ENCODE measurements at regions not wholly inside any gene's neighbourhood (a gene's known extent, or its start where the extent isn't known, plus 50 kb on each side); places are given as distances from the start of the nearest gene placed in this dataset.
A peak's percentile ranks its signal among the peaks of the same experiment; 100 is the strongest.
"Not testable (repeated sequence)": the region's sequence is repeated elsewhere in the genome, so short reads cannot be mapped to it uniquely, and the experiment has no call there.

DNA sequence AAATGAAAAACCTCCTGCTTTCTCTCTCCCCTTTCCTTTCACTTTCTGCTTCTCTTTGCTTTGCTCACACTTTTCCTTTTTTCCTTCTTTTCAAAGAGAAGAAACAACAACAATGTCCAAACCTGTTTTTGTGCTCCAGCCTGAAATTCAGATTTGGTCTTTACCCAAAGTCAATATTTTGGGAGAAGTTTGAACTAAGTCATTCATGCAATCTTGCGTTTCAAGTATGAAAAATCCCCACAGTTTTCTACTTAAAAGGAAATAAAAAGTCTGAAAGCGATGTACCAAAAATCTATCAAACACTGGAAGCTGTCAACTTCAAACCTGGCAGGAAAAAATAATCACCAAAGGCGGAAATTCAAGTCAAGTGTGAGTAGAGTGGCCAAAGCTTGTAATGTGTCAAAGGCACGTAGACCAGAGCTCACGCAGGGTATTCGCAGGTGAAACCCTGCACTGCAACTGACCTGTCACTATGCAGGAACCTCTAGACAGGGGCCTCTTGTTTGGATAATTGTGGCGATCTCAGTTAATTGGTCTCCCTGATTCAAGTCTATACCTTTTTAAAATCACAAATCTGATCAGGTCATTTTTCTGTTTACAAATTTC lies 118.8 kb upstream of the GALNT15 start:
- no peak for DNase-seq

DNA sequence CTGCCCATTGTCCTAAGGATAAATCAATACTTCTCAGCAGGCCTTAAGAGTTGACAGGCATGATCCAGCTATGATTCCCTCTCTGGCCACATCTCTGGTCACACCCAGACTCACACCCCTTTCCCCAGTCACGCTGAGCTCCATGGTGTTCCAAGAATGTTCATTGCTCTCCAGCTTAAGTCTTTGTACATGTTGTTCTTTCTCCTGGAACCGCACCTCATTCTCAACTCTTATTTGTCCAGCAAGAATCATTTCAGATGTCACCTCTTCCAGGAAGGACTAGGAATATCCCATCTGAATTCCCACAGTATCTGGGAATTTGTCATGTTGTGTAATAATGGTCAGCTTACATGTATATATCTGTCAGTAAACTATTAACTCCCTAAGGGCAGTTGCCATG lies 118.3 kb upstream of the GALNT15 start:
- DNase-seq: no peak

DNA sequence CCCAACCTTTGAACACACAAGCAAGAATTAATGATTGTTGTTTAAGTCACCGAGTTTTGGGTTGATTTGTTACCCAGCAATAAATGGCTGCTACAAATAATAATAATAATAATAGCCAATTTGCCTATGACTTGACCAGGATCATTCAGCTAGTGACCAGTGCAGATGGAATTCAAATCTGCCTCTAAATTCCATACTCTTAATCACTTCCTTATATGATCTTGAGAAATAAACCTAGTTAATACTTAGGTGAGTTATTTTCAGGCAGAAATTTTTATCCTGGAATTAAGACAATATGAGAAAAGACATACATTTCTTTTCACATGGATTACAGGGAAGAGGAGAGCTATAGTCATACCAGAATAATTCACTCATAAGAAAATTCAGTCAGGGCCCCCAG lies 116.0 kb upstream of the GALNT15 start:
- no peak for DNase-seq

DNA sequence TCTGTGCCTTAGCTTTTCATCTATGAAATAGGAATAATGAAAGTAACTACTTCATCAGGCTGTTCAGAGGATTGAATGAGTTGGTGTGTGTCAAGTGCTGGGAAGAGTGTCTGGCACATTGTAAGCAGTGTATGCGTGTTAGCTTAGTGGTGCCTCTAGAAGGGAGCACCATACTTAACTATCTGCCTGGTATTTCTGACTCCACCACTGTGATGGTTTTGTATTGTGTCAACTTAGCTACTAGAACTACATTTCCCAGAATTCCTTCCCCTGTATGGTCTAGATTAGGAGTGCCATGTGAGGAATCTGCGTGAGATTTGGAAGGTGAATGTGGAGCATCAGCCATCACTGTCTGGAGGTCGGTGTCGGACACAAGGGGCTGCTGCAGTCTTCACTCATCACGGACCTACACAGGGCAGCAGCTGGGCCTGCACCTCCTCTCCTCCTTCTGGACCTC lies 115.4 kb upstream of the GALNT15 start:
- no peak for DNase-seq

DNA sequence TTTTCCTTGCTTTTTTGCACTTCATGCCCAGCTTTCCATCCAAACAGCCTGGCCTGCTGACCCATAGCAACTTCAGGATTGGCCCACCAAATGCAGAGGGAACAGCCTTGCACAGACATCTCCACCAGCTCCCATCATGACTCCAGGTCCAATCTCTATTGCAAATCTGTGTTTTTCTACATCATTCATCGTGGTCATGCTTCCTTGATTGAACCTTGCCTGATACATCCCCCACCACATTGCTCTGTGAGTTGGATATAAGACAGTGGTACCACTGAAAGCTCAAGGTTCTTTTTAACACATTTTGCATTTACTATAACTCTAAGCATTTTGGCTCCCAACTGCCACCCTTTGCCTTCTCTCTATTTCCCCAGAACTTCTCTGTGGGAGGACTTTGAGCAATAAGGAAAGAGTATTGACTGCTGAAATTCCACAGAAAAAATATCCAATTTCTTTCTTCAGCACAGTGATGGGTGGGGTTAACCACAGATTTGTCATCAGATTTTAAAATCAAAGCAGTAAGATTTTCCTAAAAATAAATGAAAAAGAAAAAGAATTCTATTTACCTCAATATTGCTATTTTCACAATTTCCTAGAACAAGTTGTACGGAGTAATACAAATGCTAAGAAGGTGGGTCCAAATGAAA lies 114.6 kb upstream of the GALNT15 start:
- no peak for DNase-seq

DNA sequence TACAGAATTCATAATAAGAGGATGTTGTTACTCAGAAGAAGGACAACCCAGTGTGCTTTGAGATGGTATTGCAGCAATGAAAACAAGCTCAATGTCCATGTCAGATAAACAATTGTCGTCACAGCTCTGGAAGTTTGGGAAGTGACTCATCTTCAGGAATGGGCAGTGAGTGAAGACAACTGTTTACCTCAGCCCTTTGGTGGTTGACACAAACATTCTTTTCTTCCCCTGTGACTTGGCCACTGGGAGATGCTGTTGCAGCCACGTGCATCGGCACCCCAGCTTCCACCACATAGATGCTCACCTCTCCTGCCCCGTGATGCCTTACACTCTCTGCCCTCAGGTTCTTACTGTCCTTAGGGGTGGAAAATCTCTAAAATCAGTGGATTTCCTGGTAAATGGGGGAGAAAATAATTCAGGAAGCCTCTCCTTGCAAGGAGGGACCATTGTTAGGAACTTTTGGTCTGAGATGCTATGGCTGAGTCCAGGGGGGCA lies 114.1 kb upstream of the GALNT15 start:
- DNase-seq: peak in 3 of 4 experiments; percentile 10 to 43 (median 14)

DNA sequence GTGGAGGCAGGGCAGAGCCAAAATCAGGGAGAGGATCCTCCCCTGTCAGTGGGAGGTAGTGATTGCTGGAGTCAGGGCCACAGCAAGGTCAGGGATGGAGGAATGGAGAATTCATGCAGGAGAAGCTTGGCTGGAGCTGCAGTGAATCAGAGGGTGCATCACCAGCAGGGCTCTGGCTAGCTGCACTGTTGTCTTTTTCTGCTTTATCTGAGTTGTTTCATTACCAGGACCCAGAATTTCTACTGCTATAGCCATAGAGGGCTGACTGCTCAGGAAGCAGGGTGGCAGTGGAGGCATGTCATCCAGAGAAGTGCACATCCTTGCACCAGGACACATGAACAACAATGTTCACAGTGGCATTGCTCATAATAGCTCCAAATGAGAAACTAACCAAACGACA lies 113.5 kb upstream of the GALNT15 start:
- DNase-seq: no peak

DNA sequence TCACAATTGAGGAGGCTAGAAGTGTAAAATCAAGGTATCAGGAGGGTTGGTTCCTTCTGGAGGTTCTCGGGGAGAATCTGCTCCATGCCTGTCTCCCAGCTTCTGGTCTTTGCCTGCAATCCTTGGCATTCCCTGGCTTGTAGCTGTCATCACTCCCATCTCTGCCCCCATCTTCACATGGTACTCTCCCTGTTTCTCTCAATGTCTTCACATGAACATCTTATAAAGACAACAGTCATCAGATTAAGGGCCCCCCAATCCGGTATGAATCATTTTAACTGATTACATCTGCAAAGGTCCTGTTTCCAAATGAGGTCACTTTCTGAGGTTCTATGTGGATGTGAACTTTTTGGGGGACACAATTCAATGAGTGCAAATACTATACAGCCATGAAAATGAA lies 113.0 kb upstream of the GALNT15 start:
- DNase-seq: no peak

DNA sequence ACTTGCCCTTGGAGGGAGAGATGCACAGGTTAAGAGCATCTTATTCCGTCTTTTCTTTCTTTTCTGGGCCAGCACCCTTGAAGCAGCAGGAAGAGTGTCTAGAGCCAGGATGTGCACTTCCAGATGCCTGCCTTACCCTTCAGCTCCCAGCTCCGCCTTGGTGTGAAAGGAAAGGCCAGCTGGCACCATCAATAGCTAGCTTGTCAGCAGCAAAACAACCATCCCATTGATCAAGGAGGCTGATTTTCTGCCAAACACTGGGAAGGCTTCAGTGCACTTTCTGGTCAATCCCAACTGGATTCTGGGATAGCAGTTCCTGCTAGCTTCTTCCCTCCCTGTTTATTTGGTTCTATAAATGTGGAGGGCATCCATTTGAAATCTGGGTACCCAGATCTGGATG lies 110.9 kb upstream of the GALNT15 start:
- no peak for DNase-seq

DNA sequence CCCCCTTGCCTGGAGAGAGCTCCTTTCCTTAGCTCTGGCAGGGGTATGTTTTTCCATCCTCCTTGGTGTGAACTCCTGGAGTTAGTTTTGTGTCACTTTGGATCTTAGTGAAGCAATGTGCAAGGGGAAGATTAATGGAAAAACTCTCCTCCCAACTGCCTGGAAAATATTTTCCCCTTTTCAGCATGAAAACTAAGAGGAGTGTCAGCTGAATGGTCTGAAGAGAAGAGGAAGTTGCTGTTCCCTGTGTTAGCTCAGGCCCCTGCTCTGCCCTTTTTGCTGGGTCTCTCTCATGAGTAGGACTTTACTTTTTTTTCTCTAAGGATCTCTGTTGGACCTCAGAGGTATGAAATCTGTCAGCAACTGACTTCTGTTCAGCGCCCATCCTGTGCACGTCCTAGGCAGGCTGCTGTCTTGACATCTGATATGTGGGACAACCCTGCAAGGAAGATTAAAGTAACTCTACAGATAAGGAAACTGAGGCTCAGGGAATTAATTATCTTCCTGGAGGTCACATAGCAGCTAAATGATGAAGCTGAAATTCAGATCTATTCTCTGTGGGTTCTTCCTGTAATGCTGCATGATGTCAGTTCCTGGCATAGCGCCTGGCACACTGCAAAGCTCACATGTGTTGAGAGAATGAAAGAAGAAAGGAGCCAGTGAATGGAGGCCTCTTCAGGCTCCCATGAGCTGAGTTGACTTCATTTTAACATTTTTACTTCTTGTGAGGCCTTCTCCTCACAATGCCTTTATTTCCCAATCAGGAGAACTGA lies 109.7 kb upstream of the GALNT15 start:
- DNase-seq: peak; percentile 37 to 63 (median 60)

DNA sequence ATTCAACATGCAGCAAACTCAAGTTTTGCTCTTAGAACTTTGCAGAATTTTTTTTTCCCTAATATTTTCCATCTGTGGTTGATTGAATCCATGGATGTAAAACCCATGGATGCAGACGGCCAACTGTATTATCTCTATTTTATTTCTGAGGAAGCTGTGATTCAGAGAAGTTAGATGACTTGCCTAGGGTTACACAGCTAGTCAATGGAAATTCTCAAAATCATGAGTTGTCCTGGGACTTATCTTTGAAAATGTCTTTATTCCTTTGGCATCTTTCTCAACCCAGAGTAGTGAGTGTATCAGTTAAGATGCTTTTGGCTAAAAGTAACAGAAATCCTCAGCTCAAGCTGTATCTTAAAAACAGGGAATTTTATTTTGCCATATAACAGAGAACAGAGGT lies 107.9 kb upstream of the GALNT15 start:
- no peak for DNase-seq

DNA sequence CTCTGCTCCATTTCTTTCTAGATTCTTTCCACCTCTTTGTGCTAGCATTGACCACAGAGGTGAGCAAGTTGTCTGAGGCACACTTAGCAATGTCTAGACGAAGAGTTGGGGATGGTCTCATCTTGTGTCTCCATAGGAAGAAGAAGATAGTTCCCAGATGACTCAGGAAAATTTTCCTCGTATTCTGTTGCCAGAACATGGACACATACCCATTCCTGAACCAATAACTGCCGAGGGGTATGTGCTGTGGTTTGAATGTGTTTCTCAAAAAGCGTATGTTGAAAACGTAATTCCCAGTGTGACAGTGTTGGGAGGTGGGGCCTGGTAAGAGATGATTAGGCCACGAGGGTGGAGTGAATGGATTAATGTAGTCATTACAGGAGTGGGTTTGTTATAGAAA lies 107.5 kb upstream of the GALNT15 start:
- no peak for DNase-seq

DNA sequence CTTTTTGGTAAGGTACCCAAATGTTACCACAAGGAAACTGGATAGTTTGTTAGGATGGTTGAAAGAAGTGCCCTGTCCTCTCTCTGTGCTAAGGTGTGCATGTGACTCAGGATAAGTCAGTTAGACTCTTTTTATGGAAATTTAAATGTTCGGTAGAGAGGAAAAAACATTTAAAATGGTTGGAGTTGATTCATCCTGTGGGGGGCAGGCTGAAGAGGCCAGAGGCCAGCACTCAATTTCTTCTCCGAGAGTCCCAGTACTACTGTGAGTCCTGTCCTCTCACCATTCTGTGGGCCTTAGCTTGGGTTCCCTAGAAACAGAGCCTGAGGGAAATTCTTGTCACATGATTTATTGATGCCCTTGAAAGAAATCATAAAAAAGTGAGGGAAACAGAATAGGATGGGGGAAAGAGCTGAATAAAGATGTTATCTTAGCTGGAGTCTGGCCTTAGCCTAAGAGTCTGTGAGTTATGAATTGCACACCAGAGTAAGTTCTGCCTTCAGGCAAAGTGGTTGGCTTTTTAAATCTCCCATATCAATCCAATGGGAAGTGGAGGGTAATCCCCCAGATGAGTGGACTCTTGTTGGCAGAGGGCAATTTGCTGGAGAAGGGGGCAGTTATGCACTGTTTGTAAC lies 106.5 kb upstream of the GALNT15 start:
- DNase-seq: no peak

DNA sequence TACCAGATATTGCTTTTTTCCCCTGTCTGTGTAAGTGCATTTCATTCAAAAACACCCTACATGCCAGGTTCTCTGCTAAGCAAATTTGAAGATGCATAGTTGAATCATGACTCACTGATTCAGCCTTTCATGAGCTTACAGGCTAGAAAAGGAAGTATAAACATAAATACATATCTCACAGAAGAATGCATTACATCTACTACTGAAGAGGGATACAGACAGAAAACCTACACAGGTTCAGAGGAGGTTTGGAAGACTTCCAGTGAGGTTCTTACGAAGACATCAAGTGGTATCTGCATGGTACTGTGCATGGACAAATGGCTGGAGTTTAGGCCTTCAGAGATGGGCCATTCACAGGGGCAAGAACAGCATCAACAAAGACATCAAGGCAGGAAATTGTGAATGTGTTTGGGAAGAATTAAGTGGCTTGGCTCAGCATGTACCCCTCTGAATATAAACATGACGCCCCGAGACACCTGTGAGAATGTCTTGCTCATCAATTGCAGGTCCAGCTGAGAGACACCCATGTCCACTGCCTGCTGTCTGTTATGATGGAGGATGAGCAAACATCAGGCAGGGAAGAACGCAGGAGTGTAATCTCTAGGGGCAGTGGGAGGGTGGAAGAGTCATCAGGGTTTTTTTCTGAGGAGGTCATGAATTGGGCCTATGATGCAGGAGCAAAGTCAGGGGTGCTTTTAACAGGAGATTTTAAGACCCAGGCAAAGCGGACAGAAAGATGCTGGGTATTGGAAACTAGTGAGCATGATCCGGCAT lies 105.1 kb upstream of the GALNT15 start:
- no peak for DNase-seq

DNA sequence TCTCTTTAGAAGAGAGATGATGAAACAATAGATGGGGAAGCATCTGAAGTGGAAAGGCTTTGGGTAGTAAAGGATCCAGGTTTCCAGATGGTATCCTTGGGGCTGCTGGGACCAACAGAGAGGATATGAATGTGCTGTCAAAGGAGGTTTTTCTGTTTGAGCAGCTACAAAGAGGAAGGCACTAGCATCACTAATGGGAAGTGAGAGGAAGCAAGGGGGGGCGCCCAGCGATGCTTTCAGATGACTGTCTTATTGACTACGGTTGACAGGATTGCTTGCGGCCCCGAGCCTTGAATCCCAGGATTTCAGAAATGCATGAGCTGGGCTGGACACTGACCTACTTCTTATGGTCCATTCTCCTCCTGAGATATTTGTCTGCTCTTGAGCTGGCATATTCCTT lies 103.8 kb upstream of the GALNT15 start:
- DNase-seq: peak; percentile 15 to 41 (median 32)

DNA sequence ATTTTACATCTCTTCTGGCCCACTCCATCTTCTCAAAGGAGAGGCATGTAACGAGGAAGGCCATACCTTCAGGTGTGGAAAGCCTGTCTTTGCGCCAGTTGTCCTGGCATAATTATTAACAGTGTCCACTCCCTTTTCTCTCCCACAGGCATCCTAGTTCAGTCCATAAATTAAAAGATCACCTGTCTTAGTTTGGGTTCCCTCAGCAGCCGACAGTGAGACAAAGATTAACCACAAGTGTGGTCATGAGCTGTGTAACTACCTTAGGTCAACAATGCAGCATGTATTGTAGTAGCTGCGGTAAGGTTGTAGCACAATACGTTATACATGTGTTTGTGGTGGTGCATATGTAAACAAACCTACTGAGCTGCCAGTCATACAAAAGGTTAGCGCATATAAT lies 103.3 kb upstream of the GALNT15 start:
- DNase-seq: no peak

DNA sequence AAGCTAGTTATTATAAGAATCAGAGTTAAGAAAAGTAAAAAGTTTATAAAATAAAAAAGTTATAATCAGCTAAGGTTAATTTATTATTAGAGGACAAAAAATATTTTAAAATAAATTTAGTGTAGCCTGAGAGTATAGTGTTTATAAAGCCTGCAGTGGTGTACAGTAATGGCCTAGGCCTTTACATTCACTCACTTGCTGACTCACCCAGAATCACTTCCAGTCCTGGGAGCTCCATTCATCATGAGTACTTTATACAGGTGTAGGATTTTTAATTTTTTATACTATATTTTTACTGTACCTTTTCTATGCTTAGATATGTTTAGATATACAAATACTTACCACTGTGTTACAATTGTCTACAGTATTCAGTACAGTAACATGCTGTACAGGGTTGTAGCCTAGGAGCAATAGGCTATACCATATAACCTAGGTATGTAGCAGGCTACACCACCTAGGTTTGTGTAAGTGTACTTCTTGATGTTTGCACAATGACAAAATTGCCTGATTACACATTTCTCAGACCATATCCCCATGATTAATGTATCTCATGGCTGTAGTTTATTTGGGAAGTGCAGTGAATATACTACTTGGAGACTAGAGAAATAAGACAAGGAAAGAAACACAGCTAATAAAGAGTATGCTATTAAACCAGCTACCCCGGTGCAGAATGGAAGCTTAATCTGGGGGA lies 101.9 kb upstream of the GALNT15 start:
- DNase-seq: no peak

DNA sequence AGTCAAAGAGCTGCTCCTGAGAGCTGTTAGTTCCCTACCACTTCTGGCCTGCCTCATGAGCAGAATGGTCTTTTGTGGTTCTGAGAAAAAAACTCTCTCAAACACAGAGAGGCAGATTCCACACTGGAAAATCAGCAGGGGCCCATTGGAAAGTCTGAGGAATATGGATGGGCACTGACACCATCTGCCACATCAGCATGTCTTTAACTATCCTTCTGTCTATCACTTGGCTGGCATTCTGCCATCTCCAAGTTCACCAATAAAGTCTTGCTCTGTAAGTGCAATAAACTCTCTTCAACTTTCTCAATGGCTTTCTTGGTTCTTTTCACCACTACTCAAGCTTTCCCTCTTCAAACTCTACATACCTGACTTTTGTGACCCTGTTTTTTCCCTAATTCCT lies 101.3 kb upstream of the GALNT15 start:
- DNase-seq: no peak

DNA sequence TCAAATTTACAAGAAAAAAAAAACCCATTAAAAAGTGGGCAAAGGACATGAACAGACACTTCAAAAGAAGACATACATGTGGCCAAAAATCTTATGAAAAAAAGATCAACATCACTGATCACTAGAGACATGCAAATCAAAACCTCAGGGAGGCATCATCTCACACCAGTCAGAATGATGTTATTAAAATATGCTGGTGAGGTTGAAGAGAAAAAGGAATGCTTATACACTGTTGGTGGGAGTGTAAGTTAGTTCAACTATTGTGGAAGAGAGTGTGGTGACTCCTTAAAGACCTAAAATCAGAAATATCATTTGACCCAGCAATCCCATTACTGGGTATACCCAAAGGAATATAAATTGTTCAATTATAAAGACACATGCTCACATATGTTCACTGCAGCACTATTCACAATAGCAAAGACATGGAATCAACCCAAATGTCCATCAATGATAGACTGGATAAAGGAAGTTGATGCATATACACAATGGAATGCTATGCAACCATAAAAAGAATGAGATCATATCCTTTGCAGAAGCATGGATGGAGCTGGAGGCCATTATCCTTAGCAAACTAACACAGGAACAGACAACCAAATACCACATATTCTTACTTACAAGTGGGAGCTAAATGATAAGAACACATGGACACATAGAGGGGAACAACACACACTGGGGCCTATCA lies 100.3 kb upstream of the GALNT15 start:
- not testable (repeated sequence) for DNase-seq

DNA sequence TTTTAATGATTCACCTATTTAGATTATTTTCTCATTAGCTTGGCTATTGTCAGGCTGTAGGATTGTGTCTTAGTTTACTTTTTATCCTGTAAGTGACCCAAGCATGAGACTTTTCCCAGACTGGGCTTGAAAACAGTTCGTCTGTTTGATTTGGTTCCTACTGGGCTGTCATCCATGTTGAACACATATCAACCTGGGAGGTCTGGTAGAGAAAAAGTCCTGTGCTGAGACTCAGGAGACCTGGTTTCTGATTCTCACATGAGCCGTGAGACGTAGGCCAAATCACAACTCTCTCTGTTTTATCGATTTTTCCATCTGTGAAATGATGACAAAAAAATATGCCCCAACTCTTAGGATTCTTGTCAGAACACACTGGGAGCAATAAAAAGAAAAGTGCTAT lies 98.8 kb upstream of the GALNT15 start:
- no peak for DNase-seq

DNA sequence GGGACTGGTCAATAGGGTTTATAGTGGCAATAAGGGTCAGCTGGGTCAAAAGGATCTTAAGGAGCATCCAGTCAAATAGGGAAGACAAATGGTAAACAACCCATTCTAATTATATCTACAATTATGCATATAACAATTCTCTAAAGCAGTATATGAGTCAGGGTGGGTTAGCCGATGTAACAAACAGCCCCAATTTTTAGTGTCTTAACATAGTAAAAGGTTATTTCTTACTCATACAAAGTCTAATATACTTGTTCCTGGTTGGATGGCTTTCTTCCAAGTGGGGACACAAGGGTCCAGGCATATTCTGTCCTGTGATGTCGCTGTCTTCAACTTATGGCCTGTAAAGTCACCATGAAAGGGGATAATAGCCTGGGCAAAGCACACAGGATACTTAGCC lies 97.9 kb upstream of the GALNT15 start:
- DNase-seq: no peak
